Epithelial cell of esophagus (primary cell): ENCODE measurements at regions not wholly inside any gene's neighbourhood (a gene's known extent, or its start where the extent isn't known, plus 50 kb on each side); places are given as distances from the start of the nearest gene placed in this dataset.

Experiments
- DNase-seq: peaks from one replicate; pipeline ENCODE4 v3.0.0; 2010; ENCODE audit warnings: low read depth
- H3K4me3 ChIP-seq: 2 replicates; pipeline ENCODE4 v1.5.1; 2011; ENCODE audit warnings: mild to moderate bottlenecking, low read length, control low read depth
- CTCF ChIP-seq: IDR thresholded peaks from 2 replicates; pipeline ENCODE4 v1.5.1; 2011; ENCODE audit warnings: low read depth, mild to moderate bottlenecking, low read length, control low read depth, inconsistent platforms; ENCODE audit not compliant: insufficient read depth; ENCODE audit errors: missing control alignments

- no peak for DNase-seq
- no peak for TF ChIP-seq CTCF
- no peak overlapping the region for H3K4me3 ChIP-seq
Measured at GRCh38 chr19:31147234-31147633, 202.0 kb downstream of the TSHZ3 start.

GRCh38 chr19:31146546-31147183, 202.6 kb downstream of the TSHZ3 start:
- no peak overlapping the region for H3K4me3 ChIP-seq
- no peak for TF ChIP-seq CTCF
- peak; percentile 91 for DNase-seq

GRCh38 chr19:31146015-31146414, 203.2 kb downstream of the TSHZ3 start:
- no peak for DNase-seq
- no peak for TF ChIP-seq CTCF
- no peak overlapping the region for H3K4me3 ChIP-seq

GRCh38 chr19:31145007-31145406, 204.2 kb downstream of the TSHZ3 start:
- no peak for TF ChIP-seq CTCF
- peak; percentile 70 for DNase-seq
- H3K4me3 ChIP-seq = no peak overlapping the region

GRCh38 chr19:31144075-31144870, 205.0 kb downstream of the TSHZ3 start:
- no peak for DNase-seq
- no peak for TF ChIP-seq CTCF
- no peak overlapping the region for H3K4me3 ChIP-seq

GRCh38 chr19:31141301-31141700, 207.9 kb downstream of the TSHZ3 start:
- DNase-seq = no peak
- TF ChIP-seq CTCF = no peak

More at GRCh38 chr19:31141301-31141700, 207.9 kb downstream of the TSHZ3 start:
- H3K4me3 ChIP-seq = no peak overlapping the region
